Fibroblast of lung (primary cell): ENCODE measurements at regions not wholly inside any gene's neighbourhood (a gene's known extent, or its start where the extent isn't known, plus 50 kb on each side); places are given as distances from the start of the nearest gene placed in this dataset.

Experiments
- EZH2 ChIP-seq: IDR thresholded peaks from 2 replicates; pipeline ENCODE4 v1.5.1; 2012; ENCODE audit warnings: low read length, control low read depth, mild to moderate bottlenecking; ENCODE audit errors: missing control alignments
- TF ChIP-seq, protein P1 (sequence below), 2 donors: IDR thresholded peaks in 1 of 2; conservative IDR thresholded peaks in 1 of 2; 1 replicate in 1 of 2; 2 replicates in 1 of 2; pipeline ENCODE4 v1.5.1; 2011 to 2012; ENCODE audit warnings: low read length in 2 of 2, control low read depth in 1 of 2, inconsistent platforms in 1 of 2, low read depth in 1 of 2, mild to moderate bottlenecking in 1 of 2

GRCh38 chr4:62130637-62131036 is 930.5 kb downstream of the ADGRL3 start:
- TF ChIP-seq EZH2 = no peak
- TF ChIP-seq, protein P1, sequence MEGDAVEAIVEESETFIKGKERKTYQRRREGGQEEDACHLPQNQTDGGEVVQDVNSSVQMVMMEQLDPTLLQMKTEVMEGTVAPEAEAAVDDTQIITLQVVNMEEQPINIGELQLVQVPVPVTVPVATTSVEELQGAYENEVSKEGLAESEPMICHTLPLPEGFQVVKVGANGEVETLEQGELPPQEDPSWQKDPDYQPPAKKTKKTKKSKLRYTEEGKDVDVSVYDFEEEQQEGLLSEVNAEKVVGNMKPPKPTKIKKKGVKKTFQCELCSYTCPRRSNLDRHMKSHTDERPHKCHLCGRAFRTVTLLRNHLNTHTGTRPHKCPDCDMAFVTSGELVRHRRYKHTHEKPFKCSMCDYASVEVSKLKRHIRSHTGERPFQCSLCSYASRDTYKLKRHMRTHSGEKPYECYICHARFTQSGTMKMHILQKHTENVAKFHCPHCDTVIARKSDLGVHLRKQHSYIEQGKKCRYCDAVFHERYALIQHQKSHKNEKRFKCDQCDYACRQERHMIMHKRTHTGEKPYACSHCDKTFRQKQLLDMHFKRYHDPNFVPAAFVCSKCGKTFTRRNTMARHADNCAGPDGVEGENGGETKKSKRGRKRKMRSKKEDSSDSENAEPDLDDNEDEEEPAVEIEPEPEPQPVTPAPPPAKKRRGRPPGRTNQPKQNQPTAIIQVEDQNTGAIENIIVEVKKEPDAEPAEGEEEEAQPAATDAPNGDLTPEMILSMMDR (conservative IDR thresholded peaks at IDR 0.05 in 1 of 2, IDR thresholded peaks at IDR 0.05 in 1 of 2; ENCODE audit: low read depth in 1 of 2, low read length in 2 of 2) = no peak
